Forelimb muscle (tissue), 1 donor: ENCODE measurements at regions not wholly inside any gene's neighbourhood (a gene's known extent, or its start where the extent isn't known, plus 50 kb on each side); places are given as distances from the start of the nearest gene placed in this dataset.
"Not testable (repeated sequence)": the region's sequence is repeated elsewhere in the genome, so short reads cannot be mapped to it uniquely, and the experiment has no call there.

ENCODE experiments used
- DNase-seq: peaks from one replicate; pipeline ENCODE4 v3.0.0-alpha.2; 2013; ENCODE audit warnings: low read depth

DNA sequence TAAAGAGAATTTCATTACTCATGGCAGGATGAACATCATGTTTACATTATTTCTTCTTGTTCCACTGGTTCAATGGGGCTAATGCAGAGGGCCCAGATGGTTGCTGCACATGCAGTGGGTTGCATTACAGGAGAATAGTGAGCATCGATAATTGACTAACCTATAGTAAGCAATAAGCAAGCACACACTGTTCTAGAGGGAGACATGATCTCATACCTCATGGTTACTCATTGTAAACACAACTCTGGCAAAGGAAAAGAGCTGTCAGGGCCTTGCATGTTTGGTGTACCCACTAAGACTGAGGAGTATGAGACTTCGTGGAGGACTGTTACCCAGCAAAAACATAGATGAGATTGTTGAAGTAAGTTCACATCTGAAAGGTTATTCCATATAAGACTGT, 885.6 kb upstream of the VRK2 start:
- no peak for DNase-seq

DNA sequence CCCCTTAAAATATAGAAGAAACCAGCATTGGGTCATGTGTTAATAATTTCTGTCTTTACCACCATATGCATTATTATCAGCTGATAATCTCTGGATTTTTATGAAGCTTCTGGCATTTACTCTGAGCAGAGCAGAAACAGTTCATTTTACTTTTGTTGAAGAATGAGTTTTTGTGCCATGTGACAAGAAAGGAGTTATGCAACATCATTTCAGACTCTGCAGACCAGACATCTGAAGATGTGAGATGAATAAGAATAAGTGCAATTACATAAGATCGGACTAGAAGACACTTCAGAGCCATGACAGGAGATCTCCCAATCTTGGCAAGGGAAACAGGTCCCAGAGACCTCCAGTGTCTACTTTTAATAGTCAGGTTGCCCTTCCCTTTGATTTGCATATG, 869.4 kb upstream of the VRK2 start:
- no peak for DNase-seq

DNA sequence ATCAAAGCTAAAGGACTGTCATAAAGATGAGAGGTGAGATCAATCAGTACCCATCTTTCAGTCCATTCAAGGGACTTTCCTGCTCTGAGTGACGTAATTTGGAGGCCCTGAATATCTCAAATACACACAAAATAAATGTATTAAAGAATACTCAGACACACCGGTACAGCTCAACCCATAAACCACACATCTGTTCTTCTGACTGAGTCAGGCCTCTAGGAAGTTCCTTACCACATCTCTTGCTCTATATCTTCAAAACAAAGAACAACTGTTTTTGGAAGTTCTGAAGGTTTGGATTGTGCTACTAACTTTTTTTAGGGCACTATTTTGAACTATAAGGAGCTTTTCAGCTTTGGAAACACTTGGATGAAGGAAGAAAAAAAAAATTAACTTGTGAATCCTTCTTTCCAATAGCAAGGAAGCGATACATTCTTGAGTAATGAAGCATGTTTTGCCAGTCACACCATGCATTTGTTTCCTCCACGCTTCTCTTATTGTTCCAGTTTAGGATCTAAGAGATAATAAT, 866.5 kb upstream of the VRK2 start:
- DNase-seq: no peak

DNA sequence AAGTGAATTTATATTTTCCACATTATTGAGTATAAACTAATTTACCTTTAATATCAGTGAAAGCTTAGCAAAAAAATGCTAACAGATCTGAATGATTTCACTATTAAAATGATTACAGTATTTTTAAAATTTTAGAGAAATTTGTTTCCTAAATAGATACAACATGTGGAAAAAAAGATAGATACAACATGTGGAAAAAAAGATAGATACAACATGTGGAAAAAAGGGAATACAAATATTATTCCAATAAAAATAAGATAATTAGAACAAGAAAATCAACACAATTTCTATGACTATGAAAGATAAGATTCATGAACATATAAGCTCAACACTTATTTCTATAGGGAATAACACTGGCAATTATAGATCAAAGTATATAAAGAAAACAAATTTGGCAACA, 865.9 kb upstream of the VRK2 start:
- DNase-seq: no peak

DNA sequence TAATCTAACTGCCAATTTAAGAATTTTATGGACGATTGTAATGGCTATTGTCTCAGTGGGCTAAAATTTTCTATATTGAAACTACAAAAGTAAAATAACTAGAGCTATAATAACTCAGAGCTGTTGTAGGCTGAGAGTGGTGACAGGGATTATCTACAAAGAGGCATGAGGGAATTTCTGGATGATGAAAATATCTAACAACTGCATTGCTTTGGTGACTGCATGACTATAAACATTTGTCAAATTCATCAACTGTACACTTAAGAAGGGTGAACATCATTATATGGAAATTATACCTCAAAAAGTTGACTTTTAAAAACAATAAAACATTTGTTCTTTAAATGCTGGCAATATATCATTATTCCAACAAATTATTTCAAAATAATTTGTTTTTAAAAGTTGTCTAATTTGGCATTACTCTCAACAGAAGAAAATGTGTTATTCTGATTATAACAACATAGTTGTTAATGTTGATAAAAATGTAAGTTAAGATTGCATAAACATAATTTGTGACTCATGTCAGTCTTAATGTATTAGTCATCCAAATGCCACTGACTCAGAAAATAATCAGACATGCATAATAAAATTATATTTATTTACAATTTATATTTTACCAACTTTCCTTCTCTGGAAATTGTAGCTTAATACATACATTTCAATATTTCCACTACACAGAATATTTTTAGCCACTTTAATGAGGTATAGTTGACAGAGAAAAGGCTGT, 865.1 kb upstream of the VRK2 start:
- no peak for DNase-seq

DNA sequence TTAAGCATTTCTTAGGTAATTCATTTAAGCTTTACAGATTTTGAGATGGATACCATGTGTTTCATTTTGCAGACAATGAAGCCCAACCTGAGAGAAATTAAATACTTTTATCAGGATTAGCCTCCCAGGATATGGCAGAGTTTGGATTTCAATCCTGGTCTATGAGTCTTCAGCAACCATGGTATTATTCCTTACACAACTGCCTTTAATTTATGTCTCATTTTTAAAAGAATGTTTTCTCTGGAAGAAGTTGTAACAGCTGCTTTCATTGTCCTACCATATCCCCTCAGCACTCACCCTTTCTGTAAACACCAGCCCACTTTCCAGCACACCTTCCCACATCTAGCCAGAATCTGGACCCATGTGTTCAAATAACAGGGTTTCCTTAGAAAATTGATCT, 863.7 kb upstream of the VRK2 start:
- no peak for DNase-seq

DNA sequence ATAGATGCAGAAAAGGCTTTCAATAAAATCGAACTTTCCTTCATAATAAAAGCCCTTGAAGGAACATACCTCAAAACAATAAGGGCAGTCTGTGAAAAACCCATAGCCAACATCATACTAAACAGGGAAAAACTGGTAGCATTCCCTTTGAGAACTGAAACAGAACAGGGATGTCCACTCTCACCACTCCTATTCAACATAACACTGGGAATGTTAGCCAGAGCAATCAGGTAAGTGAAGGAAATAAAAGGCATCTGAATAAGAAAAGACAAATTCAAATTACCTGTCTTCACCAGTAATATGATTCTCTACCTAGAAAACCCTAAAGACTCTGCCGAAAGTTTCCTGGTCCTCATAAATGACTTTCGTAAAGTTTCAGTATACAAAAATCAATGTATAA, 861.0 kb upstream of the VRK2 start:
- no peak for DNase-seq

DNA sequence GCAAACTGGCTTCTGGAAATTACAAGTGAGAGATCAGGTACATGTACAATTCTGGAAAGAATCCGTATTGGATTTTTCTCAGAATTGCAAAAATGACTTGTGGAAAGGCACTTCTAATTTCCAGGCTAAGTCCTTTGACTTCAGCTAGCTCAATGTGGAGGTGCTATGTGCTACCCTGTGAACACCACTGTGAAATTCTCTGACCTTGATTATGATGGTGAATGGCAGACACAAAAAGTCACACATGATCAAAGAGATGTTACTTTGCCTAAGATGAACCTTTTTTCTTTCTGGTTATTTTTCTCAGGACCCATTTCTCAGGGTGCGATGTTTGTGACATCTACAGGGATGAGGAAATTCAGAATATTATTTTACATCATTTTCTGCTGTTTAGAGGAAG, 856.6 kb upstream of the VRK2 start:
- no peak for DNase-seq

DNA sequence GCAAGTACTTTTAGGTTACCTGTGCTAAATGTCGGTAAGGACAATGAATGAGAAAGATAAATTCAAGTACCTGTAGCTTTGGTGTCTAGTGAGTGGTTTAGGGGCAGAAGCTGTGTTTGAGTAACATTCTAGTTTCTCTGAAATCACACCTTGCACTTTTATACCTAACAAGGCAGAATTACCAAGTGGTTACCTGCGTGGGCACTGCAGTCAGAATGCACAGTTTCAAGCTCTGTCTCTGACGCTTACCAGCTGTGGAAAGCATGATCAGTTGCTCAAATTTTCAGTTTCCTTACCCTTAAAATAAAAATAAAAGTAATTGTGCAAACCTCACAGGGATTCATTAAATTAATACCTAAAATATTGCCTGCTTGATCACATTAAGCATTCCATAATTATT, 846.9 kb upstream of the VRK2 start:
- no peak for DNase-seq

DNA sequence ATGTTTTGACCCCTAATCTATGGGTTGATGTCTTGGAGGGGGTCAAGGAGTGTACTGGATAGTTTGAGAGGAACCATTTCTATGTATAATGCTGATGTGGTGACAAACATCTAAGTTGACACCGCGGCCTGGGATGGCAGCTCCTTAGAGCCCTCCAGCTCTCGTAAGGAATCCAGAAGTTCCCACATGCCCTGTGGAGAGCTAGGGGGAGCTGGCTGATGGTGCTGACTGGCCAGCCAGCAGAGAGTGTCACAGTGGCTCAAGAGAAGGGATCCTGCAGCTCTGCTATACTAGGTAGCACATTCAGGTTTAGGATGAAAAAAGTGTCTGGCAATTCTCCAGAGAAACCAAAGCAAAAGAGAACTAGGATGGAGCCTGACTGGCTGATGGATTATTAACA, 842.2 kb upstream of the VRK2 start:
- DNase-seq: no peak

DNA sequence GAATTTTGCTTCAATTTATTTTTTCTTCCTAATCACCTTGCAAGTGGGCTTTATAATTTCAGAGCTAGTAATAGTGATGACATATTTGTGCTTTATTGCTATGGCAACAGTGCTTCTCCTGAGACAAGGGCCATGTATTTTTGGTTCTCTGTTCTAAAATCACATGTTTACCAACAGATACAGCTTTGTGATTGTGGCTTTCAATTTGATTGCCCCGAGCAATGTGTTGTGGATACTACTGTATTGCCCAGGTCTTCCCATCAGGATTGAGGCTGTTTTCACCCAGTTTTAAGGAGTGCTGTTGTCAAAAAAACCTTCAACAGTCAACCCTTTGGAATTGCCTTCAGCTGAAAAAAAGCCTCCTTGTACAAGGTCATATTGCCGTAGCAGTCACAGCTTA, 841.4 kb upstream of the VRK2 start:
- DNase-seq: no peak

DNA sequence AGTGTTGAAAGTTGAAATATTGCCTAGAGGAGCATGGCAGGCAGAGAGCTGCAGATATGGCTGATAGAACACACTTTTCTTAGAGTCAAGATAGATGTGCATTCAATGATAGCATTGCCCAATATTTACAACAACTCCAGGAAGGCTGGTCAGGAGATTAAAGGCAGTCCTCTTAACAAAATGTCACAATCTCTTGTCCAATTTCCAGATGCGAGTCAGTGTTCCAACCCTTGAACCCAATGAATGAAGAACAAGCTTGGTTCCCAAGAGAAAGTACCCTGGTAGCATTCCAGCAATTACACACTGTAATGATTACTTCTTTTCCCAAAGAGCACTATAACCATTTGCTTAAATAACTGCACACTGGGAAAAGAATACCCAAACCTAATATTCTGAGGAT, 839.4 kb upstream of the VRK2 start:
- no peak for DNase-seq

DNA sequence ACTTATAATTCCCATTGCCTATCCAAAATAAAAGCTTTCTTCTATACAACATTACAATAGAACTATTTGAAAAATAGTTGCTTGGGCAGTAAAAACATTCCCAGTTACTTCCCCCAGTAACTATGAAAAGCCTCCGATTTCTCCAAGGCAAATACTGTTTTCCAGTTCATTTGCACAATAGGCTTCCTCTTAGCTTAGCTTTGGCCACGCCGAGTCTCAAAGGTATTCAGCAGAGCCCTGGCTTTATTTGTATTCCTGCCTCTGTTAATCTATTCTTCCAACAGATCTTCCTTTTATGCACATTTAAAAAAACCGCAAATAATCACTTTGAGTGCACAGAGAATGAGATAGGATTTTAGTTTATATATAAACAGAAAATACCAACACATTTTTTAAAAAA, 836.8 kb upstream of the VRK2 start:
- DNase-seq: no peak

DNA sequence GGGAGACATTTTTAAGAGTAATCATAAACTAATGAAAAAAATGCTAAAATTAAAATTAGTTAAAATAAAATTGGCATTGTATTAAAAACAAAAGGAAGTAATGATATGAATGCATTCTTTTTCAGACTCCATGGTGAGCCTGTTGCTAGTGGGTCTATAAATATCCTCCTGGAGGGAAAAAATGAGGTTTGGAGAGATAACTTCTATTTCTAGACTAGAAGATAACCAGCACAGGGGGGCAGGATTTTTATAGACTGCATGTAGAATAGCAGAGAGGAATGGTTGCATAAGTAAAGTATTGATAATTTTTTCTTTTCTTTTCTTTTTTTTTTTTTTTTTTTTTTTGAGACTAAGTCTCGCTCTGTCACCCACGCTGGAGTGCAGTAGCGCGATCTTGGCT, 835.8 kb upstream of the VRK2 start:
- no peak for DNase-seq

DNA sequence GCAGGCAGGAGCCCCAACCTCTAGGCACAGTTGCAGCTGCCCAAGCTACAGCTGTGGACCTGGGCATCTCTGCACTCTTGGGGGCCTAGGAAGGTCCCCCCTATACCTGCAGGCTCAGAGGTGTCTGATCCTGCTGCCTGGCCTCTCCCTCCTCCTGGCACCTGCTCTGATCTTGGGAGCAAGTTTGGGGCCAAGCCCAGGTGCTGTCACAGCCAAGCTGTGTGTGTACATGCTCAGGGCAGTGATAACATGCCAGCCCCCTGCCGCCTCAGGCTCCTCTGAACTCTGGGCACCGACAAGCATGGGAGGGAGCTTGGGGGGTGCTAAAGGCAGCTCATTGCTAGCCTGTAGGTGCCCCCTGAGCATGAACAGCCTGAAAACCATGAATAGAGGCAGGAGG, 829.6 kb upstream of the VRK2 start:
- no peak for DNase-seq

DNA sequence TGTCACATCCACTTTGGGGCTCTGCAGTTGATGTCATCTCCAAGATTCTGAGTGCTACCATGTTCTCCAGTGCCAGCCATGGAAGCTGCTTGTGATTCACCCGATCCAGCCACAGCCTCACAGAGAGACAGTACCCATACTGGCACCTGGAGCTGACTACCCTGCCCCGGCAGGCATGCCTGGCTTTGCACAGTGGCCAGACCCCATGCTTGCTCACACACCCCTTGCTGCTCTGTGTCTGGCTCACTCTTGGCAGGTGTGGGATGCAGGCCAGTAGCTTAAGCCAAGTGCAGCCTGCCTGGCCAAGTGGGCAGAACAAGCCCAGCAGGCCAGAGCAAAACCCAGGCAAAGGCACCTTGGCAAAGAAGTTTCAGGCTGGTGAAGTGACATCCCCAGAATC, 828.4 kb upstream of the VRK2 start:
- DNase-seq: no peak

DNA sequence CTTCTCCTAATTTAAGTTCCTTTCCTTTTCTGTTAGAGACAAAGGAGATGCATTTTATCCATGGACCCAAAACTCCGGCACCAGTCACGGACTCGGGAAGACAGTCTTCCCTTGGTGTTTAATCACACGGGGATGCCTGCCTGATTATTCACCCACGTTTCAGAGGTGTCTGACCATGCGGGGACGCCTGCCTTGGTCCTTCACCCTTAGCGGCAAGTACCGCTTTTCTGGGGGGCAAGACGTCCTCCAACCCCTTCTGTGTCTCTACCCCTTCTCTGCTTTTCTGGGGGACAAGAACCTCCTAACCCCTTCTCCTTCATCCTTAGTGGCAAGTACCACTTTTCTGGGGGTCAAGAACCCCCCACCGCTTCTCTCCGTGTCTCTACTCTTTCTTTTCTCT, 816.9 kb upstream of the VRK2 start:
- not testable (repeated sequence) for DNase-seq

DNA sequence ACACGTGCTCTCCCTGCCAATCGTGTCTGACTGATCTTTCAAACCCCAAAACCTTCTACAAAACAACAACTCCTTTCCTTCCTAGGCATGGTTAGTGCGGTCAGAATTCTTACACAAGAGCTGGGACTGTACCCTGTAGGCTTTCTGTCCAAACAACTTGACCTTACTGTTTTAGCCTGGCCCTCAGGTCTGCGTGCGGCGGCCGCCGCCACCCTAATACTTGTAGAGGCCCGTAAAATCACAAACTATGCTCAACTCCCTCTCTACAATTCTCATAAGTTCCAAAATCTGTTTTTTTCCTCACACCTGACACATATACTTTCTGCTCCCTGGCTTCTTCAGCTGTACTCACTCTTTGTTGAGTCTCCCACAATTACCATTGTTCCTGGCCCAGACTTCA, 814.3 kb upstream of the VRK2 start:
- DNase-seq: not testable (repeated sequence)

DNA sequence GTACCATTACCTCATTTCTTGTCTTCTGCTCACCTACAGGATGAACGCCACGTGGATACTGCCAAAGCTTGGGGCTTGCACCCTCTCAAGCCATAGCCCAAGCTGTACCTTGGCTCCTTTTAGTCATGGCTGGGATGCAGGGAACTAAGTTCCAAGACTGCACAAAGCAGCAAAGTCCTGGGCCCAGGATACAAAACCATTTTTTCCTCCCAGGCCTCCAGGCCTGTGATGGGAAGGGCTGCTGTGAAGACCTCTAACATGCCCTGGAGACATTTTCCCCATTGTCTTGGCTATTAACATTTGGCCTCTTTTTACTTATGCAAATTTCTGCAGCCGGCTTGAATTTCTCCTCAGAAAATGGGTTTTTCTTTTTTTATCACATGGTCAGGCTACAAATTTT, 795.1 kb upstream of the VRK2 start:
- not testable (repeated sequence) for DNase-seq

DNA sequence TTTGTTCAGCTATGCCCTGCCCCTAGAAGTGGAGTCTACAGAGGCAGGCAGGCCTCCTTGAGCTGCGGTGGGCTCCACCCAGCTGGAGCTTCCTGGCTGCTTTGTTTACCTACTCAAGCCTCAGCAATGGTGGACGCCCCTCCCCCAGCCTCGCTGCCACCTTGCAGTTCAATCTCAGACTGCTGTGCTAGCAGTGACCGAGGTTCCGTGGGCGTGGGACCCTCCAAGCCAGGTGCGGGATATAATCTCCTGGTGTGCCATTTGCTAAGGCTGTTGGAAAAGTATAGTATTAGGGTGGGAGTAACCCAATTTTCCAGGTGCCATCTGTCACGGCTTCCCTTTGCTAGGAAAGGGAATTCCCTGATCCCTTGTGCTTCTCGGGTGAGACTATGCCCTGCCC, 770.2 kb upstream of the VRK2 start:
- not testable (repeated sequence) for DNase-seq

DNA sequence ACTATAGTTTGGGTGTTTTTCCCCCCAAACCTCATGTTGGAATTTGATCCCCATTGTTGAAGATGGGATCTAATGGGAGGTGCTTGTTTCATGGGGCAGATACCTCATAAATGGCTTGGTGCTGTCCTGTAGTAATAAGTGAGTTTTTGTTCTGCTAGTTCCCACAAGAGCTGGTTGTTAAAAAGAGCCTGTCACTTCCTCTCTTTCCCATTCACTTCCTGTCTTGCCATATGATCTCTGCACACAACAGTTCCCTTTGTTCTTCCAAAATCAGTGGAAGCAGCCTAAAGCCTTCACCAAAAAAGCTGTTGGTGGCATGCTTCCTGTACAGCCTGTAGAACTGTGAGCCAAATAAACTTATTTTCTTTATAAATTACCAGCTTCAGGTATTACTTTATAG, 768.2 kb upstream of the VRK2 start:
- DNase-seq: no peak

DNA sequence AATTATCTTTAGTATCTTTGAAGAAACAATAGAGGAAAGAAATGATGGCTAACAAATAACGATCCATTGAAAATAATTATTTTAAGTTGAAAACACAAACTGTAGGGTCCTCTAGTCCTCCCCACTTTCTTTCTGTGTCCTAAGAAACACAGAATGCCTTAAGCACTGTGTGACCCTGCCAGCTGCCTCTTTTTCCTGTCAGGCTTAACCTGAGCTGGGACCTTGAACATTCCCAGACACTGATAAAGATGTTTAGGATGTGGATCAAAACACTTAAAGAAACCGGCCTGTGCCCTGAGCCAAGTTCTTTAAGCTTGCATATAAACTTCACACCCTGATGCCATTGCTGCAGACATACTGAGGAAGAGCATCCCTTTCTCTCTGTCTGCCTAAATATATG, 755.4 kb upstream of the VRK2 start:
- DNase-seq: no peak

DNA sequence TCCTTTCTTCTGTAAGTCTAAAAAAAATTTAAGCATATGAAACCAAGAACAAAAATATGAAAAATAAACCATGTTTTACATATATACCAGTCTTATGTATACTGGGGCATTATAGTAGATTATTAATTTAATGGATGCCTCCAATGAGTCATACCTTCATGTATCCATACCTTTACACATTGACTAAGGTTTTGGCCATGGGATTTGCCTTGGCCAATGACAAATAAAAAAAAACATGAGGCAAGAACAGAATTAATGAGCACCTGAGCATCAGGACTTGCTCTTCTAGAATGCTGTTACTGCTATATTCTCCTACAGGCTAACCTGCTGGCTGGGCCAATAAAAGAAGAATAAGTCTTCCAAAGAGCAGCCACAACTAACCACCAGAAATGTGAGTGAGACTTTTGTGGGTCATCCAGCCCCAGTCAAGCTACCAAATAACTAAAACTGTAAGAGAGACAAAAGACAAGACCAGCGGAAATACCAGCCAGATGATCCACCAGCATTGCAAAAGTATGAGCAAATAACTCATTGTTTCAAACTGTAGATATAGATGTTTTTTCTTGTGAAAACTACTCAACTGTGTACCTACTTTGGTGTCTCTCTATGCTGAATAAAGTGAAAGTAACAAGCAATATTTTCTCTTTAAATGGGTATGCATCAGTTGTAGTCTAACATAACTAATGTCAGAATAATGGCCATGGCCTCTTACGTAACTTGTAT, 749.6 kb upstream of the VRK2 start:
- no peak for DNase-seq

DNA sequence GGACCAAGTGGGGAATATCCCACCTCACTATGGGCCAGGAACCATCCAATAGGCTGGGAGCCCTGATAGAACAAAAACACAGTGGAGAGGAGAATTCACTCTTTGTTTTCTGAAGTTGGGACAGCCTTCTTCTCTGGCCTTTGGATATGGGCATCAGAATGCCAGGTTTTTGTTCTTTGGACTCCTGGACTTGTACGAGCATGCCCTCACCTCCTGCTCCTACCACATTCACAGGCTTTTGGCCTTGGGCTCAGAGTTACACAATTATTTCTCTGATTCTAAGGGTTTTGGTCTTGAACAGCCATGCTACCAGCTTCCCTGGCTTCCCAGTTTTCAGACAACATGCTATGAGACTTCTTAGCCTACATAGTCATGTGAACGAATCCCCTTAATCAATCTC, 732.9 kb upstream of the VRK2 start:
- DNase-seq: no peak
